PC-3 (cell line): ENCODE measurements at regions not wholly inside any gene's neighbourhood (a gene's known extent, or its start where the extent isn't known, plus 50 kb on each side); places are given as distances from the start of the nearest gene placed in this dataset.

Source experiments
- ATAC-seq: fragments of 200-7000 bp; cut with Tn5 transposase; 2 replicates; pipeline ENCODE4 v1.9.1; 2020; ENCODE audit warnings: mild to moderate bottlenecking, moderate library complexity
- BruUV-seq: library from RNA; stranded (reverse); fragments of 400-500 nt; replicated peaks from 2 replicates; lab custom pipeline; 2021; lab: Mats Ljungman, UMichigan
- CTCF ChIA-PET: fragments of 300-600 bp; sonication (Branson Sonifier 250); formaldehyde crosslinking; loops from one replicate; lab custom pipeline; 2022; ENCODE audit warnings: antibody characterized with exemption; lab: Charles Lee
- POLR2A ChIA-PET: fragments of 300-600 bp; sonication (Branson Sonifier 250); formaldehyde crosslinking; loops from one replicate; lab custom pipeline; 2022; ENCODE audit warnings: antibody characterized with exemption; ENCODE audit not compliant: unreplicated experiment; lab: Charles Lee
- DNase-seq: peaks from one replicate; pipeline ENCODE4 v3.0.0-alpha.2; 2015
- H2AFZ ChIP-seq: fragments of 300-600 bp; sonication (generic); 2 replicates; pipeline ENCODE4 v1.6.0; 2016; ENCODE audit warnings: antibody characterized with exemption, low read length
- H3F3A ChIP-seq: fragments of 300-600 bp; sonication (generic); one replicate; pipeline ENCODE4 v1.6.0; 2017; ENCODE audit warnings: antibody characterized with exemption, low read length, control low read depth, mild to moderate bottlenecking; ENCODE audit not compliant: unreplicated experiment
- H3K27ac ChIP-seq: fragments of 300-600 bp; sonication (generic); 2 replicates; pipeline ENCODE4 v1.5.1; 2016; ENCODE audit warnings: mild to moderate bottlenecking, low read length
- H3K27me3 ChIP-seq: fragments of 300-600 bp; sonication (generic); 2 replicates; pipeline ENCODE4 v1.6.1; 2016; ENCODE audit warnings: low read length, mixed read lengths
- H3K36me3 ChIP-seq: fragments of 300-600 bp; sonication (generic); 2 replicates; pipeline ENCODE4 v1.6.1; 2016; ENCODE audit warnings: low read depth, mixed run types, low read length, mixed read lengths
- H3K4me1 ChIP-seq: fragments of 300-600 bp; sonication (generic); 2 replicates; pipeline ENCODE4 v1.5.1; 2016; ENCODE audit warnings: low read length; ENCODE audit not compliant: insufficient read depth
- H3K4me2 ChIP-seq: fragments of 300-600 bp; sonication (generic); 2 replicates; pipeline ENCODE4 v1.6.0; 2016; ENCODE audit warnings: low read length
- H3K4me3 ChIP-seq: fragments of 300-600 bp; sonication (generic); 2 replicates; pipeline ENCODE4 v1.5.1; 2016; ENCODE audit warnings: mild to moderate bottlenecking, low read length, mixed read lengths
- H3K79me2 ChIP-seq: fragments of 300-600 bp; sonication (generic); 2 replicates; pipeline ENCODE4 v1.6.1; 2017; ENCODE audit warnings: low read length, mixed read lengths
- H3K9ac ChIP-seq: fragments of 300-600 bp; sonication (generic); 2 replicates; pipeline ENCODE4 v1.6.0; 2016; ENCODE audit warnings: mild to moderate bottlenecking, low read length
- H3K9me2 ChIP-seq: fragments of 300-600 bp; sonication (generic); replicated peaks from 2 replicates; pipeline ENCODE4 v1.6.1; 2016; ENCODE audit warnings: mixed run types, low read length, mixed read lengths
- H3K9me3 ChIP-seq: fragments of 300-600 bp; sonication (generic); 2 replicates; pipeline ENCODE4 v1.6.1; 2016; ENCODE audit warnings: low read length, mixed read lengths
- H4K20me1 ChIP-seq: fragments of 300-600 bp; sonication (generic); 2 replicates; pipeline ENCODE4 v1.6.1; 2016; ENCODE audit warnings: low read length, mixed read lengths
- EZH2 ChIP-seq: fragments of 300-600 bp; sonication (generic); IDR thresholded peaks from one replicate; pipeline ENCODE4 v1.6.1; 2017; ENCODE audit warnings: antibody characterized with exemption, mild to moderate bottlenecking, low read length; ENCODE audit not compliant: unreplicated experiment
- EZH2phosphoT487 ChIP-seq: fragments of 300-600 bp; sonication (generic); IDR thresholded peaks from 2 replicates; pipeline ENCODE4 v1.6.1; 2018; ENCODE audit warnings: mild to moderate bottlenecking, antibody characterized with exemption, low read length, borderline replicate concordance
- intact Hi-C: fragments of 100-400 bp; cut with micrococcal nuclease; formaldehyde crosslinking; loops from 2 replicates; pipeline ENCODE4 v1.9.0; 2023
- TF ChIP-seq, protein P1 (sequence below): fragments of 300-600 bp; sonication (generic); conservative IDR thresholded peaks from 2 replicates; pipeline ENCODE4 v1.5.1; 2017; ENCODE audit warnings: antibody characterized with exemption, low read depth, mild to moderate bottlenecking, low read length

DNA sequence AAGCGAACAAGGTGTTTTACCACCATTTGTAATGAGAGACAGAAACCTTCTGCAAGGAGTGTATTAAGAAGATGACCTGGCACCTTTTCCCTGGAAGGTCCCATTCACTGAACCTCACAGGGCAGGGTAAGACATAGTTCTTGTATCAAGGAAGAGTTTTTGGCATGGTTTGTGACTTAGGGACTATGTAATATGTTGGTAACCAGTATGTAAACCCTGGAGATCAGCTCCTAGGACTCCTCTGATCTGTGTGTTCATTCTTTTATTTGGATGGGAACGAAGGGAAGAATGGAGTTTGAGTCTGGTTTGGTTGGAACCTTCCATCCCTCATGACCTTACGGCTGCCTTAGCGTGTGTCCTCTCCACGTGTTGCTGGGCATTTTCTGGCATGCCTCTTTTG is 175.4 kb downstream of the CAND1 start:
- no TSS peak for BruUV-seq
- CTCF ChIA-PET = no interaction called here
- H3K27me3 ChIP-seq = no peaks in the 10 kb centered on the region
- H3K27ac ChIP-seq = no peak overlapping the region
- 0 out of 2 replicates have a peak, but pooled peaks cover 7% of the 10 kb centered on the region for H3K4me1 ChIP-seq
- H3F3A ChIP-seq = no peaks in the 10 kb centered on the region
- no peaks in the 10 kb centered on the region for H4K20me1 ChIP-seq
- H3K4me2 ChIP-seq = no peak overlapping the region
- TF ChIP-seq, protein P1, sequence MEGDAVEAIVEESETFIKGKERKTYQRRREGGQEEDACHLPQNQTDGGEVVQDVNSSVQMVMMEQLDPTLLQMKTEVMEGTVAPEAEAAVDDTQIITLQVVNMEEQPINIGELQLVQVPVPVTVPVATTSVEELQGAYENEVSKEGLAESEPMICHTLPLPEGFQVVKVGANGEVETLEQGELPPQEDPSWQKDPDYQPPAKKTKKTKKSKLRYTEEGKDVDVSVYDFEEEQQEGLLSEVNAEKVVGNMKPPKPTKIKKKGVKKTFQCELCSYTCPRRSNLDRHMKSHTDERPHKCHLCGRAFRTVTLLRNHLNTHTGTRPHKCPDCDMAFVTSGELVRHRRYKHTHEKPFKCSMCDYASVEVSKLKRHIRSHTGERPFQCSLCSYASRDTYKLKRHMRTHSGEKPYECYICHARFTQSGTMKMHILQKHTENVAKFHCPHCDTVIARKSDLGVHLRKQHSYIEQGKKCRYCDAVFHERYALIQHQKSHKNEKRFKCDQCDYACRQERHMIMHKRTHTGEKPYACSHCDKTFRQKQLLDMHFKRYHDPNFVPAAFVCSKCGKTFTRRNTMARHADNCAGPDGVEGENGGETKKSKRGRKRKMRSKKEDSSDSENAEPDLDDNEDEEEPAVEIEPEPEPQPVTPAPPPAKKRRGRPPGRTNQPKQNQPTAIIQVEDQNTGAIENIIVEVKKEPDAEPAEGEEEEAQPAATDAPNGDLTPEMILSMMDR = no peak
- TF ChIP-seq EZH2phosphoT487 = no peak
- no peak for TF ChIP-seq EZH2
- no peak overlapping the region for H2AFZ ChIP-seq
- no peak for DNase-seq
- POLR2A ChIA-PET = no interaction called here
- H3K9me2 ChIP-seq = no peaks in the 10 kb centered on the region
- no peak overlapping the region for H3K9ac ChIP-seq
- H3K9me3 ChIP-seq = no peaks in the 10 kb centered on the region
- intact Hi-C loops = no loop called here
- H3K4me3 ChIP-seq = no peak overlapping the region
- no peaks in the 10 kb centered on the region for H3K79me2 ChIP-seq
- no peaks in the 10 kb centered on the region for H3K36me3 ChIP-seq
- ATAC-seq = no peak

DNA sequence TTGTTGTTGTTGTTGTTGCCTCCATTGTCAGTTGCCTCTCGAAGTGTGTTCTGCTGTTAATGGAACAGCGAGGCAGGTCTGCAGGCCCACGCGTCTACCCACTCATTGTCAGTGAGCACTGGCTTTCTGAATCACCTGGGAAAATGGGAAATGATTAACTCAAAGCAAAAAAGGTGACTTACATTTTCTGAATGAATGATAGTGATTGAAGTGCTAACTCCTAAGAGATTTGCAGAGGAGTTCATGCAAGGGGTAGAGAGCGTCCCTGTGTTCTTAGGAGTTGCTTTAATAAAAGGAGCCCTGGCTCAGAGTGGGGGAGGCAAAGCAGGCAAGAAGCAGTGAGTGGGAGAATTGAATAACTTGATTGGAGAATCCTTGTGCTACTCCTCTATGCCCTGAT is 177.6 kb downstream of the CAND1 start:
- no TSS peak for BruUV-seq
- ATAC-seq = no peak
- CTCF ChIA-PET = no interaction called here

DNA sequence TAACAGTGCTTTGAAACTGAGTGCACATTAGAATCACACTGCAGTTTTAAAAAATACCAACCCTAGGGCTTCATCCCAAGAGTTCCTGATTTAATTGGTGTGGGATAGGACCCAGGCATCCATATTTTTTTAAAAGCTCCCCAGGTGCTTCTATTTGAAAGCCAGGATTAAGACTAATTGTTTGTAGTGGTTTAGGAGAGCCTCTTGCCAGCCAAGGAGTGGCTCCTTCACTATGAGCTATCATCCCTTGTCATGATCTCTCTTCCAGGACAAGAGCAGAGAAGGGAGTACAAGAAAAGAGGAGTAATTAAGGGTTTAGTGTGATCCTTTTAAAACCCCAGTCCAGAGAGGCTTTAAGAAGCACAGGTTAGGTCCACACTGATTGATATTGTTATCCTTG is 178.0 kb downstream of the CAND1 start:
- Histone ChIP-seq H3K9me3 (no peaks in the 10 kb centered on the region), H3K4me3 (no peak overlapping the region), H3K4me1 (0 out of 2 replicates have a peak, but pooled peaks cover 4% of the 10 kb centered on the region), H3K27me3 (no peaks in the 10 kb centered on the region), H3K79me2 (no peaks in the 10 kb centered on the region), H2AFZ (no peak overlapping the region), H3K36me3 (no peaks in the 10 kb centered on the region), H3F3A (no peaks in the 10 kb centered on the region), H3K9me2 (no peaks in the 10 kb centered on the region), H4K20me1 (no peaks in the 10 kb centered on the region), H3K4me2 (no peak overlapping the region), H3K27ac (no peak overlapping the region), H3K9ac (no peak overlapping the region)
- BruUV-seq = no TSS peak
- DNase-seq = no peak
- ChIA-PET CTCF (no interaction called here), POLR2A (no interaction called here)
- TF ChIP-seq, protein P1 = no peak
- TF ChIP-seq EZH2 = no peak
- TF ChIP-seq EZH2phosphoT487 = no peak
- no peak for ATAC-seq
- intact Hi-C loops = no loop called here

More for the DNA sequence above, 177.6 kb downstream of the CAND1 start:
- intact Hi-C loops = no loop called here
- Histone ChIP-seq H3K79me2 (no peaks in the 10 kb centered on the region), H3K36me3 (no peaks in the 10 kb centered on the region), H3K9ac (no peak overlapping the region), H3K4me2 (no peak overlapping the region), H3K27ac (no peak overlapping the region), H3K4me1 (0 out of 2 replicates have a peak, but pooled peaks cover 7% of the 10 kb centered on the region), H3K9me2 (no peaks in the 10 kb centered on the region), H4K20me1 (no peaks in the 10 kb centered on the region), H2AFZ (no peak overlapping the region), H3F3A (no peaks in the 10 kb centered on the region), H3K27me3 (no peaks in the 10 kb centered on the region), H3K4me3 (no peak overlapping the region), H3K9me3 (no peaks in the 10 kb centered on the region)
- no peak for TF ChIP-seq EZH2
- TF ChIP-seq, protein P1 = no peak
- no peak for TF ChIP-seq EZH2phosphoT487
- no peak for DNase-seq
- POLR2A ChIA-PET = no interaction called here
